Astrocyte (in vitro differentiated cells and primary cell): ENCODE measurements at regions not wholly inside any gene's neighbourhood (a gene's known extent, or its start where the extent isn't known, plus 50 kb on each side); places are given as distances from the start of the nearest gene placed in this dataset.

Source experiments
- DNase-seq: peaks from one replicate; pipeline ENCODE4 v3.0.0-alpha.2; 2010; ENCODE audit warnings: low read depth
- FAIRE-seq: peaks from 2 replicates; lab custom pipeline; 2011; peaks lifted over from hg19 to GRCh38; lab: Jason Lieb, UNC
- H2AFZ ChIP-seq: 2 replicates; pipeline ENCODE4 v1.6.0; 2012; ENCODE audit warnings: low read depth, low read length, inconsistent platforms
- H3K27ac ChIP-seq: 2 replicates; pipeline ENCODE4 v1.5.1; 2011; ENCODE audit warnings: low read depth, low read length, inconsistent platforms
- H3K27me3 ChIP-seq: 2 replicates; pipeline ENCODE4 v1.6.0; 2011; ENCODE audit warnings: low read length, inconsistent platforms; ENCODE audit not compliant: insufficient read depth
- H3K36me3 ChIP-seq: 2 replicates; pipeline ENCODE4 v1.5.1; 2011; ENCODE audit warnings: low read length, inconsistent platforms; ENCODE audit not compliant: insufficient read depth
- H3K4me1 ChIP-seq: 2 replicates; pipeline ENCODE4 v1.5.1; 2011; ENCODE audit warnings: low read length, inconsistent platforms; ENCODE audit not compliant: insufficient read depth
- H3K4me2 ChIP-seq: 2 replicates; pipeline ENCODE4 v1.6.0; 2012; ENCODE audit warnings: low read length, inconsistent platforms
- H3K4me3 ChIP-seq: 2 replicates; pipeline ENCODE4 v1.5.1; 2011; ENCODE audit warnings: low read depth, mild to moderate bottlenecking, low read length, inconsistent platforms; ENCODE audit not compliant: insufficient read depth
- H3K79me2 ChIP-seq: 2 replicates; pipeline ENCODE4 v1.6.0; 2012; ENCODE audit warnings: mild to moderate bottlenecking, low read length, inconsistent platforms; ENCODE audit not compliant: insufficient read depth
- H3K9ac ChIP-seq: 2 replicates; pipeline ENCODE4 v1.6.0; 2012; ENCODE audit warnings: mild to moderate bottlenecking, low read length, inconsistent platforms
- H3K9me3 ChIP-seq: 2 replicates; pipeline ENCODE4 v1.5.1; 2012; ENCODE audit warnings: low read depth, mild to moderate bottlenecking, low read length, inconsistent platforms; ENCODE audit not compliant: insufficient read depth
- H4K20me1 ChIP-seq: 2 replicates; pipeline ENCODE4 v1.6.0; 2012; ENCODE audit warnings: low read length, inconsistent platforms; ENCODE audit not compliant: insufficient read depth
- H3K27ac Mint-ChIP-seq: one replicate; pipeline ENCODE4 v1.8.0; 2021; ENCODE audit warnings: mild to moderate bottlenecking, mixed read lengths; ENCODE audit not compliant: unreplicated experiment
- H3K27me3 Mint-ChIP-seq: one replicate; pipeline ENCODE4 v1.8.0; 2021; ENCODE audit warnings: low read depth, mixed read lengths; ENCODE audit not compliant: unreplicated experiment
- H3K36me3 Mint-ChIP-seq: one replicate; pipeline ENCODE4 v1.8.0; 2021; ENCODE audit warnings: low read depth, mixed read lengths; ENCODE audit not compliant: unreplicated experiment
- H3K4me1 Mint-ChIP-seq: one replicate; pipeline ENCODE4 v1.8.0; 2021; ENCODE audit warnings: low read depth, mixed read lengths; ENCODE audit not compliant: unreplicated experiment
- H3K4me3 Mint-ChIP-seq: one replicate; pipeline ENCODE4 v1.8.0; 2021; ENCODE audit warnings: mild to moderate bottlenecking, moderate library complexity, mixed read lengths; ENCODE audit not compliant: unreplicated experiment
- H3K9me3 Mint-ChIP-seq: one replicate; pipeline ENCODE4 v1.8.0; 2021; ENCODE audit warnings: mild to moderate bottlenecking, mixed read lengths; ENCODE audit not compliant: unreplicated experiment
- EZH2 ChIP-seq: IDR thresholded peaks from 2 replicates; pipeline ENCODE4 v1.6.1; 2012; ENCODE audit warnings: mild to moderate bottlenecking, low read length, inconsistent platforms; ENCODE audit not compliant: insufficient read depth
- TF ChIP-seq, protein P1 (sequence below): IDR thresholded peaks from 2 replicates; pipeline ENCODE4 v1.5.1; 2011; ENCODE audit warnings: low read depth, mild to moderate bottlenecking, inconsistent platforms, low read length, moderate library complexity; ENCODE audit not compliant: insufficient read depth

DNA sequence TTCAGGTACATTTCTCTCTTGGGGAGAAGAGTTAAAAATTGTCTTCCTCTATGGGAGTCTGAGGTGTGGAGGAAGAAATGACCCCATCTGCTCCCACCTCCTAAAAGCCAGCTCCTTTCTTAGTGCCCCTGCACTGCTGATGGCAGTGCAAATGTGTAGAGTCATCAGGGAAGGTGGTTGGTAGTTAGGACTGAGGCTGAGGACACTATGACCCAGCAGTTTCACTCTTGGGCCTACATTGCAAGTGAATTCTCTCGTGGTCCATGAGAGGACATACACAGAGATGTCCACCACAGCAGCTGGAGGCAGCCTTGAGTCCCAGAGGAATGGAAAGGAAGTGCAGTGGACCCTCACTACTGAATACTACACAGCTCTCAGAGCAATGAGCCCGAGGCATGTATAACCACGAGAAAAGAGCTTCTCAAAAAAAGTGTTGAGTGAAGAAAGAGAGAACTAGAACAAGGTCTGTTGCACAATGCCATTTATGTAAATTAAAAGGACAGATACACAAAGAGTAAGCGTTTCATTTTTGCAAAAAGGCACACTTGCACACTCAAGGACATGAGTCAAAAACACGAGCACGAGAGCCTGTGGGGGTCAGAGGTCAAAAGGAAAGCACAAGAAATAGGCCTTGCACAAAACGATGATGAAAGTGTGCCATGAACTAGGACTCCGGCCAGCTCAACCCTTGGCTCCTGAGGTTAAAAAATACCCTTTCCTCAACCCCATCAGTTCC, 164.4 kb upstream of the ADRA1D start:
- no peak for TF ChIP-seq EZH2
- TF ChIP-seq, protein P1, sequence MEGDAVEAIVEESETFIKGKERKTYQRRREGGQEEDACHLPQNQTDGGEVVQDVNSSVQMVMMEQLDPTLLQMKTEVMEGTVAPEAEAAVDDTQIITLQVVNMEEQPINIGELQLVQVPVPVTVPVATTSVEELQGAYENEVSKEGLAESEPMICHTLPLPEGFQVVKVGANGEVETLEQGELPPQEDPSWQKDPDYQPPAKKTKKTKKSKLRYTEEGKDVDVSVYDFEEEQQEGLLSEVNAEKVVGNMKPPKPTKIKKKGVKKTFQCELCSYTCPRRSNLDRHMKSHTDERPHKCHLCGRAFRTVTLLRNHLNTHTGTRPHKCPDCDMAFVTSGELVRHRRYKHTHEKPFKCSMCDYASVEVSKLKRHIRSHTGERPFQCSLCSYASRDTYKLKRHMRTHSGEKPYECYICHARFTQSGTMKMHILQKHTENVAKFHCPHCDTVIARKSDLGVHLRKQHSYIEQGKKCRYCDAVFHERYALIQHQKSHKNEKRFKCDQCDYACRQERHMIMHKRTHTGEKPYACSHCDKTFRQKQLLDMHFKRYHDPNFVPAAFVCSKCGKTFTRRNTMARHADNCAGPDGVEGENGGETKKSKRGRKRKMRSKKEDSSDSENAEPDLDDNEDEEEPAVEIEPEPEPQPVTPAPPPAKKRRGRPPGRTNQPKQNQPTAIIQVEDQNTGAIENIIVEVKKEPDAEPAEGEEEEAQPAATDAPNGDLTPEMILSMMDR, result no peak
- Histone ChIP-seq H3K4me3 (no peak overlapping the region), H3K27me3 (no peaks in the 10 kb centered on the region), H3K36me3 (no peaks in the 10 kb centered on the region), H3K79me2 (no peaks in the 10 kb centered on the region), H3K9me3 (no peaks in the 10 kb centered on the region), H3K9ac (no peak overlapping the region), H3K27ac (no peak overlapping the region), H4K20me1 (no peaks in the 10 kb centered on the region), H3K4me2 (no peak overlapping the region), H3K4me1 (no peaks in the 10 kb centered on the region), H2AFZ (no peak overlapping the region)
- H3K36me3 Mint-ChIP-seq, result no peaks in the 10 kb centered on the region
- no peaks in the 10 kb centered on the region for H3K4me1 Mint-ChIP-seq
- H3K27ac Mint-ChIP-seq, result no peak overlapping the region
- FAIRE-seq (no peak), DNase-seq (no peak)
- H3K4me3 Mint-ChIP-seq, result no peak overlapping the region
- H3K9me3 Mint-ChIP-seq, result no peaks in the 10 kb centered on the region
- peaks cover 32% of the 10 kb centered on the region for H3K27me3 Mint-ChIP-seq

DNA sequence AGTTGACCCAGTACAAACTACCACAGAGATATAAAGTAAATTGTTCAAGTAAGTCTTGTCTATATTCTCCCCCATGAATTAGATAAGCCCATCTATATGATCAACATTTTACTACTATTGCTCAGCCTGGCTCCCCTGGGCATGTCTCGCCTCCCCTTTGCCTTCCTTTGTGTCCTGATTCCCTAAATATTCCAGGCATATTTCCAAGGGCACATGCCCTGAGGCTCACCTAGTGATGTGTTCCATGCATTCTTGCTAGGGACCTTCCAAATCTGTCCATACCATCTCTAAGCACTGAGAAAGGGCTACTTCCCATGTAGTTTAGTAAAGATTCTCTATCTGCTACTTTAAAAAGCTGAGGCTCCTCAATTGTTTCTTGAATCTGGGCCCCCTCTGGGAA, 163.1 kb upstream of the ADRA1D start:
- no peak overlapping the region for H3K27ac Mint-ChIP-seq
- Histone ChIP-seq H3K27ac (no peak overlapping the region), H3K79me2 (no peaks in the 10 kb centered on the region), H3K36me3 (no peaks in the 10 kb centered on the region), H3K4me2 (no peak overlapping the region), H3K4me1 (peaks cover 2% of the 10 kb centered on the region), H3K27me3 (no peaks in the 10 kb centered on the region), H3K9me3 (no peaks in the 10 kb centered on the region), H3K9ac (no peak overlapping the region), H3K4me3 (no peak overlapping the region), H4K20me1 (no peaks in the 10 kb centered on the region), H2AFZ (no peak overlapping the region)
- DNase-seq (no peak), FAIRE-seq (no peak)
- H3K27me3 Mint-ChIP-seq, result peaks cover 32% of the 10 kb centered on the region
- no peak overlapping the region for H3K4me3 Mint-ChIP-seq
- no peaks in the 10 kb centered on the region for H3K36me3 Mint-ChIP-seq
- no peaks in the 10 kb centered on the region for H3K9me3 Mint-ChIP-seq
- H3K4me1 Mint-ChIP-seq, result no peaks in the 10 kb centered on the region
- TF ChIP-seq, protein P1, result no peak
- TF ChIP-seq EZH2, result no peak

DNA sequence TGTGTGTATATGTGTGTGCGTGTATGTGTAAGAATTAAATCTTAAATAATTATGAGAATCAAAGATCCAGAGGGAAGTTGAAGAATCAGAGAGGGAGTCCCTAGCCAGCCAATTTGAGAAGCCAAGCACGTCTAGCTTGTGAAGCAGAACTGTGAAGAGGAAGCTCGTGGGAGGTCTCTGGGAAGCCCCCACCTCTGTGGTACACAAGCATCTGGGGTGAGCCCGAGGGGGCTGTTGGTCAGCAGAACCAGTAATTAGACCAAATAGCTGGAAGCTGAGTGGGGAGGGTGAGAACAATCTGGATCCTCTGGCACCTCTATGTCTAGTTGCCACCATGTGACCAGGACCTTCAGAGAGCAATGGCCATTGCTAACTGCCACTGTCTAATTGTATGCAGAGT, 162.7 kb upstream of the ADRA1D start:
- H3K4me3 ChIP-seq, result no peak overlapping the region
- H3K27ac ChIP-seq, result no peak overlapping the region
- peaks cover 6% of the 10 kb centered on the region for H3K4me1 ChIP-seq
- H3K36me3 Mint-ChIP-seq, result no peaks in the 10 kb centered on the region
- no peak overlapping the region for H3K4me2 ChIP-seq
- no peaks in the 10 kb centered on the region for H3K9me3 ChIP-seq
- no peak overlapping the region for H3K4me3 Mint-ChIP-seq
- H3K27me3 ChIP-seq, result no peaks in the 10 kb centered on the region
- FAIRE-seq (no peak), DNase-seq (no peak)
- H3K9ac ChIP-seq, result no peak overlapping the region
- H4K20me1 ChIP-seq, result no peaks in the 10 kb centered on the region
- peaks cover 32% of the 10 kb centered on the region for H3K27me3 Mint-ChIP-seq
- no peak overlapping the region for H3K27ac Mint-ChIP-seq
- TF ChIP-seq EZH2, result no peak
- TF ChIP-seq, protein P1, result no peak
- H3K4me1 Mint-ChIP-seq, result no peaks in the 10 kb centered on the region
- H2AFZ ChIP-seq, result no peak overlapping the region
- H3K9me3 Mint-ChIP-seq, result no peaks in the 10 kb centered on the region
- H3K79me2 ChIP-seq, result no peaks in the 10 kb centered on the region
- H3K36me3 ChIP-seq, result no peaks in the 10 kb centered on the region
